ENCODE measurements at regions not wholly inside any gene's neighbourhood (a gene's known extent, or its start where the extent isn't known, plus 50 kb on each side); places are given as distances from the start of the nearest gene placed in this dataset.

DNA sequence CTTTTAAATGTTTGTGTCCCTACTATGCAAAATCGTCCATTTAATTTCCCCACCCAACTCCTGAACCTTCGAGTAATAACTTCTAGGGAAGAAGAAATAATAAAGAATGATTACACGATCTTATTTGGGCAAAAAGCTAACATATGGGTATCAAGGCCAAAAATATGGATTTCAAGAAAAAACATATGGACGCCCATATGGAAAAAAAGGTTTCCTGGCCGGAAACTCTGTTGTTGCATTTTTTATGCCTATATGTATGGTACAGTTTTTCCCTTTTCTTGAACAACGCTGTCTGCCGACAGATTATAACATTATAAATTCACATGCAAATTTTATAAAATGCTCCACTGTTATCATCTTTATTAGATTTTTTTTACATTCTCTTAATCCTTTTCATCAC is 167.6 kb upstream of the ESRRG start:
- TF ChIP-seq, protein P1, sequence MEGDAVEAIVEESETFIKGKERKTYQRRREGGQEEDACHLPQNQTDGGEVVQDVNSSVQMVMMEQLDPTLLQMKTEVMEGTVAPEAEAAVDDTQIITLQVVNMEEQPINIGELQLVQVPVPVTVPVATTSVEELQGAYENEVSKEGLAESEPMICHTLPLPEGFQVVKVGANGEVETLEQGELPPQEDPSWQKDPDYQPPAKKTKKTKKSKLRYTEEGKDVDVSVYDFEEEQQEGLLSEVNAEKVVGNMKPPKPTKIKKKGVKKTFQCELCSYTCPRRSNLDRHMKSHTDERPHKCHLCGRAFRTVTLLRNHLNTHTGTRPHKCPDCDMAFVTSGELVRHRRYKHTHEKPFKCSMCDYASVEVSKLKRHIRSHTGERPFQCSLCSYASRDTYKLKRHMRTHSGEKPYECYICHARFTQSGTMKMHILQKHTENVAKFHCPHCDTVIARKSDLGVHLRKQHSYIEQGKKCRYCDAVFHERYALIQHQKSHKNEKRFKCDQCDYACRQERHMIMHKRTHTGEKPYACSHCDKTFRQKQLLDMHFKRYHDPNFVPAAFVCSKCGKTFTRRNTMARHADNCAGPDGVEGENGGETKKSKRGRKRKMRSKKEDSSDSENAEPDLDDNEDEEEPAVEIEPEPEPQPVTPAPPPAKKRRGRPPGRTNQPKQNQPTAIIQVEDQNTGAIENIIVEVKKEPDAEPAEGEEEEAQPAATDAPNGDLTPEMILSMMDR (IDR thresholded peaks at IDR 0.05): no peak
- TF ChIP-seq POLR2A (IDR thresholded peaks at IDR 0.05): no peak
